ENCODE measurements at regions not wholly inside any gene's neighbourhood (a gene's known extent, or its start where the extent isn't known, plus 50 kb on each side); places are given as distances from the start of the nearest gene placed in this dataset.
"Not testable (repeated sequence)": the region's sequence is repeated elsewhere in the genome, so short reads cannot be mapped to it uniquely, and the experiment has no call there.

GRCh38 chr5:56048124-56048523 lies 53.4 kb upstream of the IL6ST start:
- Mint-ChIP-seq H3K9me3 (peaks cover 0 to 14% (median 5%) of the 10 kb centered on the region in 11 donors), H3K36me3 (peaks cover 5 to 36% (median 10%) of the 10 kb centered on the region in 5 donors), H3K27ac (peak overlapping the region; percentile 29 to 95 (median 88)), H3K4me1 (peaks cover 37 to 95% (median 80%) of the 10 kb centered on the region in 7 donors), H3K27me3 (peaks cover 0 to 10% (median 0%) of the 10 kb centered on the region in 5 donors), H3K4me3 (peak overlapping the region in 9 of 10 donors; percentile 12 to 68 (median 31))
- Histone ChIP-seq H3K27ac (ENCODE audit: low read depth, low read length) (peak overlapping the region; percentile 1), H3K9me3 (ENCODE audit: control insufficient read depth in 2 of 3, low read length in 3 of 3) (no peaks in the 10 kb centered on the region), H3K27me3 (ENCODE audit: control insufficient read depth in 2 of 2, insufficient read depth in 2 of 2, low read length in 2 of 2) (no peaks in the 10 kb centered on the region), H3K4me1 (ENCODE audit: control insufficient read depth in 2 of 2, insufficient read depth in 2 of 2, low read length in 2 of 2) (peaks cover 11 to 59% of the 10 kb centered on the region in 2 donors), H3K4me3 (ENCODE audit: low read length) (no peak overlapping the region), H3K36me3 (ENCODE audit: control insufficient read depth in 2 of 3, insufficient read depth in 3 of 3, low read length in 3 of 3) (no peaks in the 10 kb centered on the region)
- DNase-seq (no peak), ATAC-seq (no peak)
- POLR2A ChIA-PET, result interaction anchor here (0.6 to 3.2 kb wide), 14 partner anchors 8 to 54 kb away, joined by 3 to 27 read pairs (median 4); partner anchors contain the start of gene IL6ST
- CTCF ChIA-PET, result interaction anchor here (1.0 to 1.4 kb wide), 3 partner anchors 11 to 53 kb away, joined by 3 to 4 read pairs (median 4); partner anchors contain the start of gene IL6ST
- intact Hi-C loops (cut with micrococcal nuclease), result loop anchor here in 1 of 2 donors (2.0 kb wide), 1 partner anchor 15 kb away; no protein-coding TSS in a partner anchor

DNA sequence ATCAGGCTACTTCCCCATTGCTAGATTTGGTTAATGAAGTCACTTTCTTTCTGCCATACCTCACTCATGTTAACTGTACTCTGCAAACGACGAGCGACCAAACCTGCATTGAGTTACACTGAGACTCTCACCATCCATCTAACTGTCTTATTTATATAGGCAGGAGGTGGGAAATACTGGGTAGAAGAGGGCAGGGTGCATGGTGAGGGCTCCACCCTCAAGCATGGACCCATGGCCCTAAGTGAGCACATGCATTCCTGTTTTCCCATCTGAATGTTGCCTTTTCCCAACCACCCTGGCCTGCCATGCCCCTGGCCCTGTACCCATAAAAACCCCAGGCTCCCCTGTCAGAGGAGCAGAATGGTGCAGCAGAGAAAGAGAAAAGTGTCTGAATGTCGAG lies 52.7 kb upstream of the IL6ST start:
- Histone ChIP-seq H3K9me3 (ENCODE audit: control insufficient read depth in 2 of 3, low read length in 3 of 3) (no peaks in the 10 kb centered on the region), H3K27me3 (ENCODE audit: control insufficient read depth in 2 of 2, insufficient read depth in 2 of 2, low read length in 2 of 2) (no peaks in the 10 kb centered on the region), H3K36me3 (ENCODE audit: control insufficient read depth in 2 of 3, insufficient read depth in 3 of 3, low read length in 3 of 3) (no peaks in the 10 kb centered on the region), H3K27ac (ENCODE audit: low read depth, low read length) (no peak overlapping the region), H3K4me1 (ENCODE audit: control insufficient read depth in 2 of 2, insufficient read depth in 2 of 2, low read length in 2 of 2) (peaks cover 11 to 52% of the 10 kb centered on the region in 2 donors), H3K4me3 (ENCODE audit: low read length) (no peak overlapping the region)
- POLR2A ChIA-PET, result interaction anchor here (0.6 to 2.1 kb wide), 5 partner anchors 12 to 53 kb away, joined by 3 to 11 read pairs (median 4); partner anchors contain the start of gene IL6ST
- peaks cover 0 to 29% (median 7%) of the 10 kb centered on the region in 5 donors for H3K36me3 Mint-ChIP-seq
- peaks cover 0 to 16% (median 0%) of the 10 kb centered on the region in 5 donors for H3K27me3 Mint-ChIP-seq
- ATAC-seq, result no peak
- CTCF ChIA-PET, result no interaction called here
- H3K4me3 Mint-ChIP-seq, result peak overlapping the region in 7 of 10 donors; percentile 23 to 68 (median 47)
- no peak for DNase-seq
- H3K9me3 Mint-ChIP-seq, result peaks cover 0 to 9% (median 0%) of the 10 kb centered on the region in 11 donors
- H3K27ac Mint-ChIP-seq, result peak overlapping the region in 6 of 9 donors; percentile 76 to 95 (median 89)
- intact Hi-C loops (cut with micrococcal nuclease), result no loop called here
- peaks cover 38 to 93% (median 80%) of the 10 kb centered on the region in 7 donors for H3K4me1 Mint-ChIP-seq

DNA sequence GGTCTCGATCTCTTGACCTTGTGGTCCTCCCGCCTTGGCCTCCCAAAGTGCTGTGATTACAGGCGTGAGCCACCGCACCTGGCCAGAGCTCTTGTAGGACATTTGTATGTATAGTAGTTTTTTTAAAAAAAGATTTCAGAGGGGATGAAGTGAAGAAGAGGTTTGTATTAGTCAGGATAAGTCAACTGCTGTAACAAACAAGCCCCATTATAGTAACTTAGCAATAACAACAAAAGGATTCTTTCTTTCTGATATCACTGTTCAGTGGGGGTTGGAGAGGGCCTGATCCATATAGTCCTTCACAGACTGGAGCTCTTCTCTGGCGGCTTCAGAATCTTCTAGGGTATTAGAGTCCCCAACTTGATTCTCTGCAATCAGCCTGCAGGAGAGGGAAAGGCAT lies 50.7 kb upstream of the IL6ST start:
- POLR2A ChIA-PET, result interaction anchor here (1.0 to 2.3 kb wide), 6 partner anchors 12 to 51 kb away, joined by 3 to 6 read pairs (median 4); partner anchors contain the start of gene IL6ST
- Mint-ChIP-seq H3K9me3 (peaks cover 0 to 9% (median 0%) of the 10 kb centered on the region in 11 donors), H3K27me3 (peaks cover 0 to 23% (median 0%) of the 10 kb centered on the region in 5 donors), H3K36me3 (peaks cover 3 to 29% (median 7%) of the 10 kb centered on the region in 5 donors), H3K4me1 (peaks cover 34 to 83% (median 72%) of the 10 kb centered on the region in 7 donors), H3K27ac (peak overlapping the region in 8 of 9 donors; percentile 11 to 80 (median 75)), H3K4me3 (peak overlapping the region in 5 of 10 donors; percentile 41 to 56 (median 43))
- H3K27ac ChIP-seq (ENCODE audit: low read depth, low read length), result no peak overlapping the region
- H3K4me3 ChIP-seq (ENCODE audit: low read length), result no peak overlapping the region
- H3K4me1 ChIP-seq (ENCODE audit: control insufficient read depth in 2 of 2, insufficient read depth in 2 of 2, low read length in 2 of 2), result peaks cover 8 to 44% of the 10 kb centered on the region in 2 donors
- ATAC-seq (no peak), DNase-seq (no peak)
- CTCF ChIA-PET, result interaction anchor here (0.6 to 1.5 kb wide), 3 partner anchors 53 to 155 kb away, joined by 3 to 5 read pairs (median 3); no protein-coding TSS in a partner anchor
- no peaks in the 10 kb centered on the region for H3K9me3 ChIP-seq (ENCODE audit: control insufficient read depth in 2 of 3, low read length in 3 of 3)
- no peaks in the 10 kb centered on the region for H3K27me3 ChIP-seq (ENCODE audit: control insufficient read depth in 2 of 2, insufficient read depth in 2 of 2, low read length in 2 of 2)
- H3K36me3 ChIP-seq (ENCODE audit: control insufficient read depth in 2 of 3, insufficient read depth in 3 of 3, low read length in 3 of 3), result no peaks in the 10 kb centered on the region
- intact Hi-C loops (cut with micrococcal nuclease), result no loop called here

DNA sequence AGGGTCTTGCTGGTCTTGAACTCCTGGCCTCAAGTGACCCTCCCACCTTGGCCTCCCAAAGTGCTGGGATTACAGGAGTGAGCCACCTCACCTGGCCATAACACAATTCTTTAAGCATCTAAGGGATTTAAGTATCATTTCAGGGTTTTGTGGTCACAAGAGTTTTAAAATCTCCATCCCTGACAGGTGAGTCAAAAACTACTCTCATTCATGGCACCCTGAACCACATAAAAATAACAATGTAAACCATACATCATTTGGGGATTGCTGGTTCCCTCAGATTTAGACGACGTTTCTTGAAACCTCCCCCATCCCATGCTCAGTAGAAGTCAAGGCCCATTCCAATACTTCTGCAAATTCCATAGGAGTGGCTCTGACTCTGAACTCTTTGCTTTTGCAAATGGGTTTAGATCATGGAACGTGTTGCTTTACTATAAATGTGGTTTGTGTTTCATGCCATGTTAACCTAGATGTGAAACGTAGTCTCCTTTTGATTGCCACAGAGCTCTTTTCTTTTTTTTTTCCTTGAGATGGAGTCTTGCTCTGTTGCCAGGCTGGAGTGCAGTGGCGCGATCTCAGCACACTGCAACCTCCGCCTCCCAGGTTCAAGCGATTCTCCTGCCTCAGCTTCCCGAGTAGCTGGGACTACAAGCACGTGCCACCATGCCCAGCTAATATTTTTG lies 50.1 kb upstream of the IL6ST start:
- Mint-ChIP-seq H3K27me3 (peaks cover 0 to 23% (median 0%) of the 10 kb centered on the region in 5 donors), H3K4me1 (peaks cover 29 to 83% (median 73%) of the 10 kb centered on the region in 7 donors), H3K4me3 (peak overlapping the region in 7 of 10 donors; percentile 41 to 56 (median 44)), H3K27ac (peak overlapping the region in 8 of 9 donors; percentile 11 to 80 (median 75)), H3K36me3 (peaks cover 3 to 29% (median 7%) of the 10 kb centered on the region in 5 donors)
- ChIA-PET CTCF (interaction anchor here (0.6 to 1.5 kb wide), 3 partner anchors 56 to 177 kb away, joined by 3 to 5 read pairs (median 3); no protein-coding TSS in a partner anchor), POLR2A (interaction anchor here (1.0 to 2.3 kb wide), 6 partner anchors 11 to 50 kb away, joined by 3 to 6 read pairs (median 5); partner anchors contain the start of gene IL6ST)
- intact Hi-C loops (cut with micrococcal nuclease); H3K9me3 Mint-ChIP-seq; H3K27me3 ChIP-seq (ENCODE audit: control insufficient read depth in 2 of 2, insufficient read depth in 2 of 2, low read length in 2 of 2); H3K9me3 ChIP-seq (ENCODE audit: control insufficient read depth in 2 of 3, low read length in 3 of 3); H3K27ac ChIP-seq (ENCODE audit: low read depth, low read length); ATAC-seq; H3K4me3 ChIP-seq (ENCODE audit: low read length); H3K36me3 ChIP-seq (ENCODE audit: control insufficient read depth in 2 of 3, insufficient read depth in 3 of 3, low read length in 3 of 3): not testable (repeated sequence)
- peaks cover 3 to 38% of the 10 kb centered on the region in 2 donors for H3K4me1 ChIP-seq (ENCODE audit: control insufficient read depth in 2 of 2, insufficient read depth in 2 of 2, low read length in 2 of 2)
- peak in 2 of 9 donors; percentile 16 to 23 for DNase-seq

All from naive thymus-derived CD4-positive, alpha-beta T cell (primary cell).